Activated naive CD4-positive, alpha-beta T cell treated with anti-CD3 and anti-CD28 coated beads, Interleukin-2, amount 10 ng/mL, durations not matched to agents 7 days and 5 days (primary cell): ENCODE measurements at regions not wholly inside any gene's neighbourhood (a gene's known extent, or its start where the extent isn't known, plus 50 kb on each side); places are given as distances from the start of the nearest gene placed in this dataset.
"Not testable (repeated sequence)": the region's sequence is repeated elsewhere in the genome, so short reads cannot be mapped to it uniquely, and the experiment has no call there.

Experiments
- CTCF ChIA-PET: fragments of 350-600 bp; sonication (Branson Sonifier 250); formaldehyde crosslinking; loops from one replicate; lab custom pipeline; 2021; ENCODE audit warnings: antibody characterized with exemption; lab: Charles Lee
- DNase-seq: peaks from one replicate; pipeline ENCODE4 v3.0.0-alpha.2; 2020
- H3K27ac Mint-ChIP-seq: one replicate; pipeline ENCODE4 v1.8.0; 2021; ENCODE audit warnings: mild to moderate bottlenecking, moderate library complexity, mixed read lengths
- H3K27me3 Mint-ChIP-seq: one replicate; pipeline ENCODE4 v1.8.0; 2021; ENCODE audit warnings: mild to moderate bottlenecking, mixed read lengths
- H3K36me3 Mint-ChIP-seq: one replicate; pipeline ENCODE4 v1.8.0; 2021; ENCODE audit warnings: mixed read lengths
- H3K4me1 Mint-ChIP-seq: one replicate; pipeline ENCODE4 v1.8.0; 2021; ENCODE audit warnings: mixed read lengths
- H3K4me3 Mint-ChIP-seq: one replicate; pipeline ENCODE4 v1.8.0; 2021; ENCODE audit warnings: mild to moderate bottlenecking, moderate library complexity, mixed read lengths
- H3K9me3 Mint-ChIP-seq: one replicate; pipeline ENCODE4 v1.8.0; 2021; ENCODE audit warnings: mixed read lengths

- Mint-ChIP-seq H3K9me3 (no peaks in the 10 kb centered on the region), H3K27me3 (no peaks in the 10 kb centered on the region), H3K27ac (no peak overlapping the region), H3K36me3 (no peaks in the 10 kb centered on the region), H3K4me3 (no peak overlapping the region), H3K4me1 (no peaks in the 10 kb centered on the region)
- CTCF ChIA-PET = no interaction called here
- no peak for DNase-seq
Observed at GRCh38 chr4:138592796-138593195, 350.6 kb upstream of the SLC7A11 start.

- no peaks in the 10 kb centered on the region for H3K9me3 Mint-ChIP-seq
Observed at GRCh38 chr4:138591808-138592207, 349.7 kb upstream of the SLC7A11 start.

GRCh38 chr4:138588501-138588900 lies 346.4 kb upstream of the SLC7A11 start:
- Mint-ChIP-seq H3K36me3 (no peaks in the 10 kb centered on the region), H3K9me3 (no peaks in the 10 kb centered on the region), H3K4me3 (no peak overlapping the region), H3K4me1 (no peaks in the 10 kb centered on the region), H3K27me3 (no peaks in the 10 kb centered on the region), H3K27ac (no peak overlapping the region)
- no peak for DNase-seq
- CTCF ChIA-PET = no interaction called here

More at GRCh38 chr4:138591808-138592207, 349.7 kb upstream of the SLC7A11 start:
- no peaks in the 10 kb centered on the region for H3K36me3 Mint-ChIP-seq
- no peaks in the 10 kb centered on the region for H3K4me1 Mint-ChIP-seq
- no peaks in the 10 kb centered on the region for H3K27me3 Mint-ChIP-seq
- DNase-seq = no peak
- no peak overlapping the region for H3K4me3 Mint-ChIP-seq
- H3K27ac Mint-ChIP-seq = no peak overlapping the region
- CTCF ChIA-PET = no interaction called here

GRCh38 chr4:138579146-138579545 lies 337.0 kb upstream of the SLC7A11 start:
- CTCF ChIA-PET = no interaction called here
- Mint-ChIP-seq H3K36me3 (no peaks in the 10 kb centered on the region), H3K4me3 (no peak overlapping the region), H3K9me3 (peaks cover 8% of the 10 kb centered on the region), H3K27ac (no peak overlapping the region), H3K4me1 (no peaks in the 10 kb centered on the region), H3K27me3 (no peaks in the 10 kb centered on the region)
- DNase-seq = no peak

GRCh38 chr4:138577826-138578225 lies 335.7 kb upstream of the SLC7A11 start:
- H3K27me3 Mint-ChIP-seq, H3K36me3 Mint-ChIP-seq, CTCF ChIA-PET, DNase-seq, H3K4me3 Mint-ChIP-seq, H3K9me3 Mint-ChIP-seq, H3K4me1 Mint-ChIP-seq, H3K27ac Mint-ChIP-seq: not testable (repeated sequence)

- DNase-seq = no peak
- no peaks in the 10 kb centered on the region for H3K4me1 Mint-ChIP-seq
- H3K27ac Mint-ChIP-seq = no peak overlapping the region
- H3K9me3 Mint-ChIP-seq = peaks cover 8% of the 10 kb centered on the region
- no peaks in the 10 kb centered on the region for H3K27me3 Mint-ChIP-seq
- H3K36me3 Mint-ChIP-seq = no peaks in the 10 kb centered on the region
- no peak overlapping the region for H3K4me3 Mint-ChIP-seq
- CTCF ChIA-PET = no interaction called here
Observed at GRCh38 chr4:138577145-138577544, 335.0 kb upstream of the SLC7A11 start.

- Mint-ChIP-seq H3K9me3 (peaks cover 8% of the 10 kb centered on the region), H3K36me3 (no peaks in the 10 kb centered on the region), H3K4me3 (no peak overlapping the region), H3K27ac (no peak overlapping the region), H3K4me1 (no peaks in the 10 kb centered on the region), H3K27me3 (no peaks in the 10 kb centered on the region)
- no peak for DNase-seq
- CTCF ChIA-PET = no interaction called here
Observed at GRCh38 chr4:138576684-138577083, 334.5 kb upstream of the SLC7A11 start.

- H3K27ac Mint-ChIP-seq = no peak overlapping the region
- CTCF ChIA-PET = no interaction called here
- H3K36me3 Mint-ChIP-seq = no peaks in the 10 kb centered on the region
- H3K4me3 Mint-ChIP-seq = no peak overlapping the region
- no peak for DNase-seq
- H3K27me3 Mint-ChIP-seq = no peaks in the 10 kb centered on the region
- no peaks in the 10 kb centered on the region for H3K4me1 Mint-ChIP-seq
- peaks cover 8% of the 10 kb centered on the region for H3K9me3 Mint-ChIP-seq
Observed at GRCh38 chr4:138573246-138573645, 331.1 kb upstream of the SLC7A11 start.

GRCh38 chr4:138572007-138572406 lies 329.9 kb upstream of the SLC7A11 start:
- Mint-ChIP-seq H3K4me3 (no peak overlapping the region), H3K27me3 (no peaks in the 10 kb centered on the region), H3K4me1 (no peaks in the 10 kb centered on the region), H3K9me3 (peaks cover 3% of the 10 kb centered on the region), H3K36me3 (no peaks in the 10 kb centered on the region), H3K27ac (no peak overlapping the region)
- CTCF ChIA-PET = no interaction called here
- no peak for DNase-seq

GRCh38 chr4:138567696-138568095 lies 325.5 kb upstream of the SLC7A11 start:
- CTCF ChIA-PET = no interaction called here
- Mint-ChIP-seq H3K27ac (no peak overlapping the region), H3K27me3 (no peaks in the 10 kb centered on the region), H3K9me3 (no peaks in the 10 kb centered on the region), H3K4me1 (no peaks in the 10 kb centered on the region), H3K4me3 (no peak overlapping the region), H3K36me3 (no peaks in the 10 kb centered on the region)
- no peak for DNase-seq

- no peak for DNase-seq
Observed at GRCh38 chr4:138565576-138565975, 323.4 kb upstream of the SLC7A11 start.

GRCh38 chr4:138562544-138562991 lies 320.4 kb upstream of the SLC7A11 start:
- Mint-ChIP-seq H3K27ac (no peak overlapping the region), H3K4me3 (no peak overlapping the region), H3K36me3 (no peaks in the 10 kb centered on the region), H3K4me1 (no peaks in the 10 kb centered on the region), H3K27me3 (no peaks in the 10 kb centered on the region), H3K9me3 (peaks cover 1% of the 10 kb centered on the region)
- no peak for DNase-seq
- CTCF ChIA-PET = no interaction called here

More at GRCh38 chr4:138565576-138565975, 323.4 kb upstream of the SLC7A11 start:
- Mint-ChIP-seq H3K27me3 (no peaks in the 10 kb centered on the region), H3K4me1 (no peaks in the 10 kb centered on the region), H3K9me3 (peaks cover 1% of the 10 kb centered on the region), H3K4me3 (no peak overlapping the region), H3K36me3 (no peaks in the 10 kb centered on the region), H3K27ac (no peak overlapping the region)
- CTCF ChIA-PET = no interaction called here

GRCh38 chr4:138561906-138562305 lies 319.8 kb upstream of the SLC7A11 start:
- Mint-ChIP-seq H3K27ac (no peak overlapping the region), H3K4me1 (no peaks in the 10 kb centered on the region), H3K36me3 (no peaks in the 10 kb centered on the region), H3K27me3 (no peaks in the 10 kb centered on the region), H3K9me3 (peaks cover 1% of the 10 kb centered on the region), H3K4me3 (no peak overlapping the region)
- DNase-seq = no peak
- CTCF ChIA-PET = no interaction called here

- Mint-ChIP-seq H3K4me3 (no peak overlapping the region), H3K9me3 (peaks cover 1% of the 10 kb centered on the region), H3K27me3 (no peaks in the 10 kb centered on the region), H3K4me1 (no peaks in the 10 kb centered on the region), H3K27ac (no peak overlapping the region), H3K36me3 (no peaks in the 10 kb centered on the region)
- CTCF ChIA-PET = no interaction called here
- no peak for DNase-seq
Observed at GRCh38 chr4:138561276-138561880, 319.2 kb upstream of the SLC7A11 start.

GRCh38 chr4:138560448-138560847 lies 318.3 kb upstream of the SLC7A11 start:
- H3K27ac Mint-ChIP-seq = no peak overlapping the region
- CTCF ChIA-PET = no interaction called here
- H3K4me3 Mint-ChIP-seq = no peak overlapping the region
- DNase-seq = no peak
- no peaks in the 10 kb centered on the region for H3K4me1 Mint-ChIP-seq
- peaks cover 1% of the 10 kb centered on the region for H3K9me3 Mint-ChIP-seq
- H3K36me3 Mint-ChIP-seq = no peaks in the 10 kb centered on the region
- no peaks in the 10 kb centered on the region for H3K27me3 Mint-ChIP-seq

GRCh38 chr4:138558886-138559285 lies 316.7 kb upstream of the SLC7A11 start:
- Mint-ChIP-seq H3K36me3 (no peaks in the 10 kb centered on the region), H3K4me3 (no peak overlapping the region), H3K27ac (no peak overlapping the region), H3K9me3 (peaks cover 1% of the 10 kb centered on the region), H3K4me1 (no peaks in the 10 kb centered on the region), H3K27me3 (no peaks in the 10 kb centered on the region)
- no peak for DNase-seq
- CTCF ChIA-PET = no interaction called here
